HG02678 (cell line): ENCODE measurements at regions not wholly inside any gene's neighbourhood (a gene's known extent, or its start where the extent isn't known, plus 50 kb on each side); places are given as distances from the start of the nearest gene placed in this dataset.

Experiments
- ATAC-seq: cut with Tn5 transposase; IDR thresholded peaks from one replicate; pipeline ENCODE4 v1.9.1; 2021; ENCODE audit warnings: mild to moderate bottlenecking, moderate library complexity; ENCODE audit not compliant: unreplicated experiment

DNA sequence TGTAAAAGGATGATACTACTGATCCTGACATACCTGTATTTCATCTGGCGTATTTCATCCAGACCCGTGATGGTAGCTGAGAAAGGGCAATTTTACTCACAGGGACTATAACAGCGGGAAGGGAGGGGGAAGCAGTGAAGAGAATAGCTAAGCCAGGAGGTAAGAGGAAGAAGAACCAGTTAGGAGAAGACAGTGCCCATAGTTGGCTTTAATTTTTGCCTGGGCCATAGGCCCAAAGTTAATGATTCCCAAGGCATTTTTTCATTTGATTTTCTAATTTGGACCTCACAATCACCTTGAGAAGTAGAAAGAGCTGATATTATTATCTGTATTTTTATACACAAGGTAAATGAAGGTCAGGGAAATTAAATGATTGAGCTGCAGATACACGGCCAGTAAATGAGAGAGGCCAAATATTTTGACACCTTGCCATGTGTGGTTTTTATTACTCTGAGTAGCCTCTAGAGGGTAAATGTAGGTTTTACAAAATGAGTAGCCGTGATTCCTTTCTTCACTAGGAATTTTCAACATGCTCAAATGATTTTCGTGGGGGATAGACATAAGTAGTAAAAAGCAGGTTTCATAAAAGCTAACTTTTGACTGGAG lies 382.2 kb downstream of the FUT8 start:
- ATAC-seq = no peak

DNA sequence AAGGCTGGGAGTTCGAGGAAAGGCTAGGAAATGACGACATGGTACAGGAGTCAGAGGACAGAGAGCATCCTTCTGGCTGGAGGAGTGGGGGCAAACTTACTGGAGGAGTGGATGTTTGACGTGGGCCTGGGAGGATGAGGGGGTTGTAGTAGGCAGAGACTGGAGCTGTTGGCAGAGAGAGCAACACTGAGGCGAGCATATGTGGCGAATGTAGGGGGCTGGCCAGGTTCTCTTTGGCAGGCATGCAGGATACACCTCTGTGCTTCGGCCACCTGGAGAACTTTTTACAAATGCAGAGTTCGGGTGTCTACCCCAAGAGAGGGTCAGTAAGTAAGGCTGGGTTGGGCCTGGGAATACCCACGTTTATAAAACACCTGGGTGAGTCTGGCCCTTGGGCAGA lies 385.7 kb downstream of the FUT8 start:
- no peak for ATAC-seq

DNA sequence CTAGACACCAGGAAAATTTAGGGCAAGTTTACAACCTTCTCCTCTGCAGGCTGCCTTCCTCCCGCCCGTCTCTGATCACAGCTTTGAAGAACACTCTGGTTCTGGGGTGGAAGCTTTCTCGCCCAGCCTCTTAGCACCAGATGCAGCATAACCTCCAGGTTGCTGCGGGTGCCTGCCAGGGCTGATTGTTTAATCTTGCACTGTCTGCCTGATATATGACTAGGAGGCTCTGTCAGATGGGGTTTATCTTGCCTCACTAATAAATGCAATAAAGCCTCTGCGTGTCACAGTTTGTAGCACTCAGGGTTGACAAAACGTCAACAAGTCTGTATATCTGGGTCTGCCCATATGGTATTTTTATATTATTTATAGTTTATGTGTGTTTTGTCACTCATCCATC lies 388.2 kb downstream of the FUT8 start:
- no peak for ATAC-seq

DNA sequence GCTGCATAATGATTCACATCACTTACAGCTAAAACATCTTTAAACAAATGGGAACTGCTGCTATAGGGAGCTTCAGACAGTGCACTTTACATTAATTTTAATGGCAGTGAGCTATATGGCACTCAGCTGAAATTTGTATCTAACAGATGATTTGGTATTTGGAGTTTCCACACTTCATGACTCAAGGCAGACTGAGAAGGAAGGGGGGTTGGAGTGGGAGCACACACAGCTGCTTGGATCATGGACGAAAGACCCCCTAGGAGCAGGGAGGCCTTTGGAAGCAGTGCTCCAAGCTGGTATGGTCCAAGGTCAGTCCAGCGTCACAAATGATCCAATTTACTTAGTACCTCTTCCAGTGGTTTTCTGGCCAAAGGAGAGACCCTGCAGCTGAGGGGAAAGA lies 389.7 kb downstream of the FUT8 start:
- no peak for ATAC-seq

DNA sequence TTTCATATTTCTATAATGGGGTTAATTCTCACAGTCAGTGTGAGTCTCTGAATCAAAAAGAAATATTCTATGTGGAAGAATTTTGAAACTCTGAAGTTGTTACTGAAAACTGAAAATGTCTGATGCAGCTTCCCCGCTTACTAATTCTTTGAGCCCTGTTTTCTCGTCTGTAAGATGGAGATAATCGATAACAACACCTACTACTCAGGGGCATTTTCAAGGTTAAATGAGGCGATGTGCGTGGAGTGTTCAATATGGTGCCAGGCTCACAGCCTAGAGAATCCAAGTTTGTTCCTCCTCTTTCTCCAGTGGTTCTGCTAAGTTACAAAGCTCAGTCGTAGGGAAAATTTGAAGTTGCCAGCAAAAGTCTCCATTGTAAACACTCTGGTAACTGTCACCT lies 391.4 kb downstream of the FUT8 start:
- no peak for ATAC-seq

DNA sequence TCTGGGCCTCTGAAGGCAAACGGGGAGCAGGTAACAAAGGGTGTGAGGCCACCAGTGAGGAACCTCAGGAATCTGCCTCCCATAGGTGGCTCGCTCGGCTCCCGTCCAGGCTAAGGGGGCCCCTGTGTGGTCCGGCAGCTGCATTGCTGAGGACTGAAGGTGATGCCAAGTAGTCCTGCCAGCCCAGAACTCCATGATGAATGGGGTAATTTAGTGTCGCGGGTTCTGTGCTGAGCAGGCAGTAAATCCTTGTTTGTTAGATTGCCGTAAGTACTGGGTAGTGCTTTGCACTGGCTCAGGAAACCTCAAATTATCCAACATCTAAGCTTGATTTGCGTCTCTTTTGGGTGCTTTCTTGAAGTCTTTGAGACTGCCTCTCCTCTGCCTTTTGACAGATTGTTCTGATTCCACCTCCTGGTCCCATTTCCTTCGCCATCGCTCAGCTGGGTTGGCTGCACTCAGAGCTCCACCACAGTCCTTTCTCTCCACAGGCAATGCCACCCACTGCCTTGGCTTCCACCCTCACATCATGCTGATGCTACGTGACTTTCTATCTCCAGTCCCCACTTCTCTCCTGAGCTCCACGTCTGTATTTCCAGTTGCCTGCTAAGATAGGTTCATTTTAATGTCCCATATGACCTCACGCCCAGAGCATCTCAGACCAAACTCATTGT lies 392.0 kb downstream of the FUT8 start:
- no peak for ATAC-seq

DNA sequence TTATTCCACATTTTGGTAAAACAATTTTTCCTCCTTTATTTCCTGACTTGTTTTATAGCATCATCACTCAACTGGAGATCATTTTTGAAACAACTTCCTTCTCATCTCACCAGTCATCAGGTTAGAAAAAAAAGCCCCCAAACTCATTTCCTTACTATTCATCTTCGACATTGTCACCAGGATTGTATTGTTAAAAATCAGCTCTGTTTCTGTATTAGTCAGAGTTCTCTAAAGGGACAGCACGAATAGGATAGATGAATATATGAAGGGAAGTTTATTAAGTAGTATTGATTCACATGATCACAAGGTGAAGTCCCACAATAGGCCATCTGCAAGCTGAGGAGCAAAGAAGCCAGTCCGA lies 392.6 kb downstream of the FUT8 start:
- no peak for ATAC-seq

DNA sequence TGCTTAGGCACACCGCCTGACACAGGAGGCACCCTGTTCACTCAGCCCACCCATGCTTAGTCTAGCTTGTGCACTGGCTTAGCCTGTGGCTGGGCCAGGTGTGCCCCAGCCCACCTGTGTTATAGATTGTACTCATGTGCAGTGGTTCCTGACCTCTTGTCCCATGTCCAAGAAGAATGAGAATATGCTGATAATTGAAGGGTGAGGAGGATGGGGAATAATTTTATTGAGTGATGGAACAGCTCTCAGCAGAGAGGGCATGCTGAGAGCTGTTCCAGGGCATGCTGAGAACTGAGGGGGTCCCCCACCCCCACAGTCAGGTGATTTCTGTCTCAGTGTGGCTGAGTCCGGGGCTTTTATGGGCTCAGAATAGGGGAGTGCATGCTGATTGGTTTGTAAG lies 395.9 kb downstream of the FUT8 start:
- ATAC-seq = no peak

DNA sequence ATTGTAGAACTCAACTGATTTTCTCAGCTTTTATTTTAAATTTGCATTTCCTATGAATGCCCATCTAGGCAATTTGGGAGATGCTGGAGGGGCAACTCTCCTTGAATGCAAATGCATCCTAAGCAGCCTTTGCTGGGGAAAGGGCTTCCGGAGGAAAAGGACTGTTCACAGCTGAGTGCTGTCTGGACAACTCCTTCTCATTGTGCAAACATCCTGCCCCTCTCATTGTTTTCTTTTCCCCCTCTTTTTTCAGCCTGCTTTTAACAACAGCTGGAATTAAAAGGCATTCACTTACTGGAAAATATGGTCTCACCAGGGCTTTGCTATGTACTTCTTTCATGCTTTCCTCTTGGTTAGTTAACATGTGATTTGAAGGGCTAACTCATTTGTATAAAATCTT lies 397.8 kb downstream of the FUT8 start:
- no peak for ATAC-seq

DNA sequence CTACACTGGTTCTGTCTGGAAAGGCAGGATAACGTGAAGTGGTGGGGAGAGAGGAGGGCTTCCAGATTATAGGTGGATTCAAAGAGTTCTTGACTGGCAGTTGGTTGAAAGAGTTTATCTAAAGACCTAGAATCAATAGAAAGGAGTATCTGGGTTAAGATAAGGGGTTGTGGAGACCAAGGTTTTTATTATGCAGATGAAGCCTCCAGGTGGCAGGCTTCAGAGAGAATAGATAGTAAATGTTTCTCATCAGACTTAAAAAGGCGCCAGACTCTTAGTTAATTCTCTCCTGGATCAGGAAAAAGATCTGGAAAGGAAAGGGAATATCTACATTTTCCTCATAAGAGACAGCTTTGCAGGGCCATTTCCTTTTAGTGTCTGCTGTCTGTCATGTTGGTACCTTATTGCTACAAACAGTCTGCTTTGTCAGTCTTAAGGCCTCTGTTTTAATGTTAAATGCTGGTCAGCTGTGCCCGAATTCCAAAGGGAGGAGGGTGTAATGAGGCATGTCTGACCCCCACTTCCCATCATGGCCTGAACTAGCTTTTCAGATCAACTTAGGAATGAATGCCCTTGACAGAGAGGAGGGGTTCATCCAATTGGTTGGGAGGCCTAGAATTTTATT lies 401.3 kb downstream of the FUT8 start:
- ATAC-seq = no peak

DNA sequence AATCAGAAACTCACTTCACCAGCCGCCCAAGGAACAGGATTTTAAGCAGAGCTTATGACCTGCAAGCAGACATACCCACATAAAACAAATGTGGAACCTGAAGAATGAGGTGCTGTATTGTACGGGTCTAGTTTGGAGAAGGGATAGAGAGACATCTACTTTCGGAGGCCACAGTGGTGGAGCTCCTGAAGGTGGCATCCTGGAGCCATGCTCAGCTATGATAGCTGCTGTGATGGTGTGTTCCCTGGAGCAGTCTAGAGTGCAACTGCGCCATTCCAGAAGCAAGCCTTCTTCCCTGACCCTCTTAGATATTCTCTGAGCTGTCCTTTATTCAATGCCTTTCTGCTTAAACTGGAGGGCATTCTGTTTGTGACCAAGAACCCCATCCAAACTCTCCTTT lies 402.6 kb downstream of the FUT8 start:
- ATAC-seq = no peak

DNA sequence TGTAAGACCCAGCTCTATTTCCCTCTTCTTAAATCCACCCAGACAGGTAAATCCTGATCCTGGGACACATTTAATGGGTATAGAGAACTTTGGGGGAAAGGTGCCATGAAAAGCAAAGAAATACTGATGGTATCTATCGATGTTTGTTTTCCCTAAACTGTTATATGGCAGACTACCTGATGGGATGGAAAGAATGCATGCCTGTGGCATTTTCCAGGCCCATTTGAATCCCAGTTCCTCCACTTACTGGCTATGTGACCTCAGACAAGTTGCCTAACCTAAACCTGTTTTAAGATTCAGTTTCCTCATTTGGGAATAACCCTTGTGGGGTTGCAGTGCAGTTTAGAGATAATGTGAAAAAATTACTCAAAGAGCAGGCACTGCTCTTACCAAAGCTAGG lies 404.5 kb downstream of the FUT8 start:
- ATAC-seq = no peak

DNA sequence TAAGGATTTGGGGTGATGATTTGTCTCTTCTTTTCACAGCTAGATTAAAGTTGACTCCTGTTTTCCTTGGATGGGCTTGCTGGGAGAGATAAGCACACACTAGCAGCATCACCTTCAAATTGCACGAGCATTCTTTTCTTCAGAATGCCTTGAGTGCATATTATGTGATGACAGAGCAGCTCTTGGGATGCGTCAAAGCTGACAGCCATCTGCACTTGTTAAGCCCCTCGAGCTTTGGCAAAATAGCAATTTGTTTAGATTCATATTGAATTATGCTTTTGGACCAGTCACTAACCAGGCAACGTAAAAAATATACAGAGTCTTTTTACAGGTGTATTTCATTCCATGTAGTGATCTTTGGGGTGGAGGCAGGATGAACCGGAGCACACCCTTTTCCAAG lies 407.0 kb downstream of the FUT8 start:
- ATAC-seq = no peak

DNA sequence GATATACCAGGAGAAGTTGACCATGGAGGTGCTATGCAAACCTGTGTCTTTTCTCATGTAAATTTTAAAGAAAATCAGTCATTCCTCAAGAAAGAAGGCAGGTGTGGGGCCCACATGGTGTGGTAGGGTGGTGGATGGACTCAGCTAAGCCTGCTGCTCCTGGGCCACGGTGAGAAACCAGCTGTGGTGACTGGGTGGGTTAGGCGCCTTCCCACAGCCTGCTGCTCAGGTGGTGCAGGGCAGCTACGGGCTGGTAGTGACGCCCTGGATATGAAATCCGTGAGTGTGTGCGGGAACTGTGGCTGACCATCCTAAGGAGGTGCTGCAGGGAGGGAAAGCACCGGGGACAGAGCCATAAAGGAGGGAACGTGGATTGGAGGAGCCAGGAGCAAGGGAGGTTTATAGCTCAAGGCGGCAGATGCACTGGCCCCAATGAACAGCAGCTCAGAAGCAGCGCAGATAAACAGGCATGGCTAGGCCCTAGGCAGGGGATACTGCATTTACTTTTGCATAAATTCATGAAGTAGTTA lies 408.8 kb downstream of the FUT8 start:
- no peak for ATAC-seq

DNA sequence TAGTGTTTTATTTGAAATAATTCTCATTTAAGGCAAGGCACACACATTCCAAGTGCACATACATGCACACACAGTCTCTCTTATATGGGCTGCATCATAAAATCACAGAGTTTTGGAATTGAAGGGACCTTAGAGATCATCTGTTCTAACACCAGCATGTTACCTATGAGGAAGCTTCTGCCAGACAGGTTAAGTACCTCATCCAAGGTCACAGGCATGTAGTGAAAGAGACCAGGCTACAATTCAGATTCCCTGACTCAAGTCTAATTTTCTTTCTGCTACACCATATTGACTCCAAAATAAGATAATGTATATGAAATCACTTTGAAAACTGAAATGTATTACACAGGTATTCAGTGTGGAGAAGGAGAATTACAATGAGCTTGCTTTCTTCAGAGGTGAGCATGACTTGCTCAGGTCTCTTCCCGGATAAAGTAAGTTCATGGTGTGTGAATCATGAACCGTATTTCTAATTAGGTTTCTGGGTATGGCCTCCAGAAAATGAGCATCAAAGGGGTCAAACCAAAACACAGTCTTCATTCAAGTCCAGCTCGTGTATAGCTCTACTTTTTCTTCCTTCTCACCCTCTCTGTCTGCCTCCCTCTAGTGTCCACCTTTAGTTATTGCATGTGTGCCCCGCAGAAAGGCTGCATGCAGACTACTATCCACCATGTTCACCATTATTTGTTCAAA lies 411.9 kb downstream of the FUT8 start:
- ATAC-seq = peak; percentile 74

DNA sequence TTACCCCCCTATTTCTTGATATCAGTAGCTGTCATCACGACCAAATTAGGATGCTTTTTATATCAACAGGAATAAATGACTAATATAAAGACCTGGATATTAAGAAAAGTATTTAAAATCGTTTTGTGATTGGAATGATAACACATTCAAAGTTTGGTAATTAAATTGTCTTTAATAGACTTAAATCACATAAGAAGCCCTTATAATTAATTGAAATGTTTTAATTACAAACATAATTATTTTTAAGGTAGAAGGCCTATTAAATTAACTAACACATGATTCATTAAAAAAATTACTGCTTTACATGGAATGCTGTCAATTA lies 412.4 kb downstream of the FUT8 start:
- no peak for ATAC-seq

DNA sequence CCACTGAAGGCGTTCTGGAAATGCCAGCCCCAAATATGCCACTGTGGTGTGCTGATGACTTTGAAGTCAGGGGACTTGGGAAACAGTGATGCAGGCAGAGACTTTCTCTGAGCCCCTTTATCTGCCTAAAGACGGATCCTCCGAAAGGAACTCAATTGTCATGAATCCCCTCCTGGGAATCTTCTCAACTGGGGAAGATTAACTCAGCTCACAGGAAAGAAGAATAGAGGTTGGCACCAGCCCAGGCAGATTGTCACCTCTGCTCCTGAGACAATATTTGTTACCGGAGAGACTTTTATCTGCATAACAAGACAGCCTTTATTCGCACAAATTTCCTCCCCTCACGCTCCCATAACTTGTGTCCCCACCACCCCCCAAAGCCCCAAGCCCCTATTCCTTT lies 414.4 kb downstream of the FUT8 start:
- no peak for ATAC-seq

DNA sequence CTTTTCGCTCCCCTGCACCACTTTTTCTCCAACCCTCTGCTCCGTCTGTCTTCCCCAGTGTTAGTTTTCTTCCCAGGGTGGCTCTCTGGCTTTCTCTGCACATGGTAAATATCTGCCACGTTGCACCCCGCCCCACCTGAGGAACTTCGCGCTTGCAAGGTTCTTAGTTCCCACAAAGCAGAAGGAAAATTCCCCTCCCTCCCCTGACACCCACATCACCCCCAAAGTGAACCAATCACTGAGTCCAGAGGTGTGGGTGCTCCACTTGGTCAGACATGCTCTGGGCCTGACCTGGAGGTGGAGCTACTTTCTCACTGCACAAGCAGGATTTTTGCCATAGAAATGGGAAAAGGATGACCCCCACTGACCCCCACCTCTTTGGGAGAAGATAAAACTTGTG lies 415.0 kb downstream of the FUT8 start:
- ATAC-seq = no peak

DNA sequence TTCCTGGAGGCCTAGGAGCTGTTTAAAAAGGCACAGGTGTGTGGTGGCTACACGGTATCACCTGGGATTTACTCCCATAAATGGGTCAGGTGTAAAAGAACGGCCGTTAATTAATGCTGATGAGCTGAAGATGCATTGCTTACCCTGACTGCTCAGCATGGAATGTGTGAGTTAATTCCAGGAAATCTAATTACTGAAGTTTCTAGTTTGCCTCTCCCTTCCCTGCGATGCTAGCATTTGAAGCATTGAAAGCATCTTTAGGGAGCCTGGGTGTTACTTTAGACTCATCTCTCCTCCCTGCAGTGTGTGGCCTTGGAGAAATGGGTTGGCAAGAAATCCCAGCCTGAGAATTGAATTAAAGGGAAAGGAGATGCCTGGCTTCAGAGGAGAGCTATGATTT lies 415.9 kb downstream of the FUT8 start:
- ATAC-seq = no peak

DNA sequence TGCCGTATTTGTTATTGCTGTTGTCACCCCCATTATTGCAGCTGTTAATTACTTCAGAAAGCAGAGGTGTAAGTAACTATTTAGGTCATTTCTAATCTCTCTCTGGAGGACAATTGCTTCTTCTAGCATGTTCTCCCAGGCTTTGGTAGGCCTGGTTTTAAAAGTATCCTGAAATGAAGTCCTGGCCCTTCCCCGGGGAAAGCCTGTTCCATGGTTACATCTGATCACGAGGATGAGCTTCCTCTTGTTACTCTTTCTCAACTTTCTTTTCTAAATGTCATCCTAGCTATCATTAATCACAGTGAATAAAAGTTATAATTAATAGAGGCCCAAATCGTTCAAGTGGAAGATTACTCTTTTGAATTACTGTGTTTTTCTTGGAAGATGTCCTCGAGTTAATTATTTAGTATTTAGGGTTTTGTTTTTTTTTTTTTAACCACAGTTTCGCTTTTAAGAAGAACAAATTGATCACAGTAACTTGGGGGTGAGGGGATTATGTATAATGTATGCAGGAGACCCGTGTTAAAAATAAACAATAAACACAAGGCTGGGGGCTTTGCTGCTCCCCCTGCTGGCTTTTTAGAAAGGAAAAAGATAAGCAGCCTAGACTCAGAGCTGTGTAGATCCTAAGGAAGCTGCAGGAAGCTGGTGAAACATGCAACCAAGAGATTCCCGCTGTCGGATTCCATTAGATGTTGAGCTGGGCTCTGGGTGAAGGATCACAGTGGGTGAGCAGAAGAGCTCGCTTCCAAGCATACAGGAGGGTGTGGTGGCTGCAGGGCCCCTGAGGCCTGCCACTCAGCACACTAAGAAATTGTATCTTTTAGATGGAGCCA lies 420.1 kb downstream of the FUT8 start:
- no peak for ATAC-seq

DNA sequence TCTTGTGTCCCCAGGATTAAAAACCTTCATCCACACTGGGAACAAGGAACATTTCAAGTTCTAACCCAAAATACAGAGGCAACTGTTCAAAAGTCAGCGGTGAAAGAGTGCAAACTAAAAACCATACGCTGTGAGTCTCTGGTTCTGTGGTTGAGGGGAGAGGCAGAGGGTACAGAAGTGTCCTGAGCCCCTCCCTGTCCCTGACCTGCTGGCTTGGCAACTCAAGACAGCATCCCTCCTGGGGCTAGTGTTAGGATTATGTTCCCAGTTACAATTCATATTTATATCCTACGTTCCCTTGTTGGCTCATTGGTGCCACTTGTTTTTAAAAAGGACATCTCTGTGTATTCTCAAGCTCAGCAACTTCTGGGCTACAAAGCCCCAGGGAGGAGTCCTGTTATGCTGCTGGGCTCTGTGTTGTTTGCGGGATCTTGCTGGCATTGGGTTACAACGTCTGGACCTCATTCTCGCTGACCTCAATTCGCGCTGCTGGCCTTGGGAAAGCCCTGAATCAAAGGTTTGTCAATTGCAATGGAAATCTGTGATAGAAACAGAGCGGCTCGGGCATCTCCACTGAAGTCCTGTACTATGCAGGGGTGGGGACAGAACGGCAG lies 420.8 kb downstream of the FUT8 start:
- ATAC-seq = no peak
